AG09309 (cell line): ENCODE measurements at regions not wholly inside any gene's neighbourhood (a gene's known extent, or its start where the extent isn't known, plus 50 kb on each side); places are given as distances from the start of the nearest gene placed in this dataset.

Experiments used
- DNase-seq: peaks from one replicate; pipeline ENCODE4 v3.0.0-alpha.2; 2010; ENCODE audit warnings: low read depth
- H3K4me3 ChIP-seq: 2 replicates; pipeline ENCODE4 v1.5.1; 2011; ENCODE audit warnings: mild to moderate bottlenecking, low read depth, low read length, moderate library complexity; ENCODE audit not compliant: control insufficient read depth
- CTCF ChIP-seq: IDR thresholded peaks from 2 replicates; pipeline ENCODE4 v1.5.1; 2011; ENCODE audit warnings: mild to moderate bottlenecking, low read depth, low read length, inconsistent platforms; ENCODE audit not compliant: insufficient read depth, control insufficient read depth; ENCODE audit errors: missing control alignments

GRCh38 chr1:81540216-81540615 is 260.5 kb upstream of the ADGRL2 start:
- no peak overlapping the region for H3K4me3 ChIP-seq
- no peak for DNase-seq
- TF ChIP-seq CTCF: no peak

- TF ChIP-seq CTCF: no peak
- H3K4me3 ChIP-seq: no peak overlapping the region
- DNase-seq: no peak
Observed at GRCh38 chr1:81529014-81529413, 271.7 kb upstream of the ADGRL2 start.

GRCh38 chr1:81525085-81525484 is 275.6 kb upstream of the ADGRL2 start:
- TF ChIP-seq CTCF: no peak
- H3K4me3 ChIP-seq: no peak overlapping the region
- DNase-seq: no peak

- no peak overlapping the region for H3K4me3 ChIP-seq
- DNase-seq: no peak
- TF ChIP-seq CTCF: no peak
Observed at GRCh38 chr1:81519987-81520386, 280.7 kb upstream of the ADGRL2 start.

GRCh38 chr1:81517987-81518386 is 282.7 kb upstream of the ADGRL2 start:
- no peak for TF ChIP-seq CTCF
- H3K4me3 ChIP-seq: no peak overlapping the region
- DNase-seq: no peak

- no peak for DNase-seq
- no peak for TF ChIP-seq CTCF
- H3K4me3 ChIP-seq: no peak overlapping the region
Observed at GRCh38 chr1:81513796-81514354, 286.9 kb upstream of the ADGRL2 start.
